HG02610 (cell line): ENCODE measurements at regions not wholly inside any gene's neighbourhood (a gene's known extent, or its start where the extent isn't known, plus 50 kb on each side); places are given as distances from the start of the nearest gene placed in this dataset.
"Not testable (repeated sequence)": the region's sequence is repeated elsewhere in the genome, so short reads cannot be mapped to it uniquely, and the experiment has no call there.

Source experiments
- ATAC-seq: cut with Tn5 transposase; IDR thresholded peaks from one replicate; pipeline ENCODE4 v1.9.1; 2021; ENCODE audit warnings: mild to moderate bottlenecking, moderate library complexity; ENCODE audit not compliant: unreplicated experiment

DNA sequence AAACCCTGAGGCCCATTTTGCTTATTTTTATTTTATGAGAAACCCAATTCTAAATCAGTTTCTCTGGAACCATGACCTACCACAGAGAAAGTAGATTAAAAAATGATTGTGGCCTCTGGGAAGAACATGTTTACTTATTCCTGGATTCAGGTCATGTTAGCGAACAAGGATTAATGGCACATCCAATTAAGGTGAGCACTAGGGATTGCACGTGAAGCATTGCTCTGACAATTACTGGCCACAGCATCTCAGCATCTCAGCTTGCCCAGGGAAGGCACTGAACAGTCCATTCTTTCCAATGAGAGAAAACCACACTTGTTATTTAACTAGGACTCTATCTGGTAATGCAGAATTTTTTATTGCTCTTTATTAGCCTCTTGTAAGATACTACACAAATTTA is 119.8 kb downstream of the ZNF330 start:
- no peak for ATAC-seq

DNA sequence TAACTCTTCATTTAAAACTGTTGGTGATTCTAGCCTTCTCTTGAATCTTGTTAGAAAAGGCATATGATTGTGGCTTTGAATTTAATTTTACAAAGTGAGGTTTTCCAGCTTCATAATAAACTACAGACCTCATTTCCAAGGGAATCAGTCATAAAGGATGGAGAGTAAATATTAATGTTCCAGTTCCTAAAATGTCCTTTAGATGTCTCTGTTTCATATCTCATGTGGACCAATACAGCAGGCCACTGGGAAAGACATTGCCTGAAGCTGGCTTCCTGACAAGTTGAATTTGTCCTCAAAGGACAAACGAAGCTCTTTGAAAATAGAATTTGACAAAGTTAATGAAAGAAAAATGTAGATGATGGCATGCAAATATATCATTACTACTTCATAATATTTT is 125.4 kb downstream of the ZNF330 start:
- ATAC-seq: no peak

DNA sequence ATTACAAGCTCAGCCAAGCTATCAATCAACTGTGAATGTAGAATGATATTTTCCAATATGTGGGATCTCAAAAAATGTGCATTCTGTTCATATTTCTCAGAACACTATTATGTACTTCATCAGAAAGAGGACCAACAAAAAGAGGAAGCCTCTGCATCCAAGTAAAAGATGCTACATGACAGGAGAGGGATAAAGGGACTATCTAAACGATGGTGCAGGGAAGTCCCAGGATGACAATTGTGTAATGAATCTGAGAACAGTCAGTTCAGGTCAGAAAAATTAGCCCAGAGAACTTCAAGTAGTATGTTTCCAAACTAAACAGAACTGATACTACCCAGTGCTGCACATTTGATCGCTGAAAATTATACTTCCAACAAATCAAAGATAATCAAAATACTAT is 127.0 kb downstream of the ZNF330 start:
- ATAC-seq: no peak

DNA sequence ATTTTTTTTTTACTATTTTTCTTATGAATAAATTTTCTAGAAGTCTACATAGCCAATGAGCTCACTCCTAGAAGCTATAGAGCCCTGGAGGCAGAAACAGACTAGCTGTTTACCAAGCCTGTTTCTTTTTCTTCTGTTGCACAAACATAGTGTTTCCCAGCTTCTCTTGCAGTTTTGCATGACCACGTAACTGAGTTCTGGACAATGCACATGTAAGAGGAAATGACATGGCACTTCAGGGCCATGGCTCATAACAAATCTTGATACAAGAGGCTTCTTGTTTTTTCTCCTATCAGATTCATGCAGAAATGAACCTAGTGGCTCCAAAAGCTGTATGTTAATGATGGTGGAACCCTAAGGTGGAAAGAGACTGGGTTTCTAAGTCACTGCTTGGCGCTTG is 127.4 kb downstream of the ZNF330 start:
- no peak for ATAC-seq

DNA sequence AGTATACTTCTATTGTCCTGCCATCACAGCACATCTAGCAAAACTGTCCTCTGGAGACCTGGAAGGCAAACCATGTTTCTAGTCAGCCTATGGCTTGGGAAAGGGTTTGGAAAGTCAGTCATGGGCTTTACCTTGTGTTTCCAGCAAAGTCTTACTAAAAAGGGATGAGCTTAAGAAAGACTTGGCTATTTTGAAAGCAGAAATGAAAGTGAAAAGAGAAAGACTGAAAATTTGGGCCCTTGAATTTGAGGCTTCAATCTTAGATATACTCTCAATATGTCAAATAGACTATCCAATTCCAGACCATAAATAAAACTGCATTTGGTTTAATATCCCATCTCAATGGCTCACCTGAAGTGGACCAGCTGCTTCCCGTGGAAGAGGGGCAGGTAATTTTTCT is 127.9 kb downstream of the ZNF330 start:
- no peak for ATAC-seq

DNA sequence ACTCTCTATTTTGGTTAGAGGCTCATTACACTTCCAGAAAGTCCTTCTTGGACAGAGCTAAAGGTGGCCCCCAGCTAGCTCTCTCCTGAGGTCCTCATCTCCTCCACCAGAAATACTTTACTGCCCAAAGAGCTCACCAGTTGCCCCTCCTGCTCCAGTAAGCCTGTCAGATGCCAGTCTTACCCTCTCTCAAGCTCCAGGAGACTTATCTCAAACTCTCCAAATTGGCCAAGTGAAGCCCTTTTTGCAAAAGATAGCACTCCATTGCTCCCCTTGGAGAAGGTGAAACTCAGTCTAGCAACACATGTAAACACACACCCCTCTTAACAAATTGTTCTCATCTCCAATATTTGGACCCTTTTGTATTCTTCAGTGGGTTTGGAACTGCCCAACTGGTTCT is 128.5 kb downstream of the ZNF330 start:
- no peak for ATAC-seq

DNA sequence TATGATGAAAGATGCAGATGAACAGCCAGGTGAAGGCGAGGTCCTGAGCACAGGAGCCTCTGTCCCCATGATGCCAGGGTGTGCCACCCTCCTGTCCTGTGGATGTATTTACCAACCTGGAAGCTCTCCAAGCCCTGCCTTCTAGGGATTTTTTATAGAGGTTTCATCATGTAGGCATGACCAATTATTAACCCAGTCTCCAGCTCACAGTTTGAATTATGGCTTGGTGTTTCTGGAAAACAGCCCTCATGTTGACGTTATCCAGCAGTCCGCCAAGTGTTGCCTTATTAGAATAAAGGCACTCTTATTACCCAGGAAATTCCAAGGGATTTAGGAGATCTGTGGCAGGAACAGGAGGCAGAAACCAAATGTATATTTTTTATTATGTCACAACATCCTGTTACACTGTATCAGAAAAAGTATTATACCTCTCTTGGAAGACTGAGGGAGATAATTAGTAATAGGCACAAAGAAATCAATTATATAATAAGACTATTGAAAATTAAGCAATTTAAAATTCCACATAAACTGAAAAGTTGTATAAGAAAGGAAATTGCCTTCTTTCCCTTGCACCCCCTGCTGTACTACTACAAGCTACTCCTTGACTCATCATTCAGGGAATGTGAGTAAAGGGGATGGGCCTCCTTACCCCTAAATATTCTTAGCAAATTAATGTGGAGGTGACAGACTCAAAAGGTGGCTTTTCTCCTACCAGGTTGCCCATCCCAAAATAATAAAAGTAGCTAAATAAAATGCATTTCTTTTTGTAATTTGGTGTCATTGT is 129.6 kb downstream of the ZNF330 start:
- ATAC-seq: no peak

DNA sequence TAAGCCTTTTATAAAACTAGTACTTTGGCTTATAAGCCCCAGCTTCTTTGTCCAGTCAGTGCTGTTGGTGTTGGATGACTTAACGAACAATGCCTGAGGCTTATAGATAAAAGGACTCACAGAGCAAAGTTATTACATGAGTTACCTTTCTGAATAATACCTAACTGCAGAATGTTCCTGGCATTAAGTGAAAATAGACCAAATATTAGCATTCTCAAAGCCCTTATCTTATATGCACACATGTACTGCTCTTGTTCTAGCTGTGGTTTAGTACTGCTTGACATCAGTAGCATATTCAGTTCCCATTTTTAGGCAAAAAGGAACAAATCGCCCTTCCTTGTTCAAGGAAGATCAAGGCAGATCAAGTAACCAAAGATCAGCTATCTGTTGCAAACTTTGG is 131.6 kb downstream of the ZNF330 start:
- ATAC-seq: no peak

DNA sequence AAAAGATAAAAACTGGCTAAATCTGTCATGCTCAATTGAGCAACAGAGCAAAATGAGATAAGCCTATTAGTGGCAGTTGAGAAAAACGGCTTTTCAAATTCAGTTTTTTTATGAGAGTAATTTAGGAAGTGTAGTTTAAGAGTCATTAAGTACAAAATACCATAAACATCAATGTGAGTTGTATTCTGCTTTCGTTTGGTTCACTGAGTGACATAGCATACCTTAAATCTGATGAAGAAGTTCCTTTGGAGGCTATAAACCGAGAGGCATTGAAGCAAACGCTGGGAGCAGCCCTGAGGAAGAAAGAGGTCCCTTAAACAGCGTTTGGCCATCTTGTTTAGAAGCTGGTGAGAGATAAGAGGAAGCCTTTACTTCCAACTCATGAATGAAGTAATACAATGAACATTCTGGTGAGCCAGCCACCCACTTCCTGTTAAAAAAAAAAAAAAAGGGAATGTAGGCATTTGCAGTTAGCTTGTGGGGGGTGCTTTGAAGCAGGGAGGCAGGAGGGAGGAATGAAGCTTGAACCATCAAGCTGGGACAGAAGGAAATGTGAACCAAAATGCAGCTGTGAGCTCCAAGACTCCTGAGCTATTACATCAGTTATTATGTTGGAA is 132.3 kb downstream of the ZNF330 start:
- ATAC-seq: no peak

DNA sequence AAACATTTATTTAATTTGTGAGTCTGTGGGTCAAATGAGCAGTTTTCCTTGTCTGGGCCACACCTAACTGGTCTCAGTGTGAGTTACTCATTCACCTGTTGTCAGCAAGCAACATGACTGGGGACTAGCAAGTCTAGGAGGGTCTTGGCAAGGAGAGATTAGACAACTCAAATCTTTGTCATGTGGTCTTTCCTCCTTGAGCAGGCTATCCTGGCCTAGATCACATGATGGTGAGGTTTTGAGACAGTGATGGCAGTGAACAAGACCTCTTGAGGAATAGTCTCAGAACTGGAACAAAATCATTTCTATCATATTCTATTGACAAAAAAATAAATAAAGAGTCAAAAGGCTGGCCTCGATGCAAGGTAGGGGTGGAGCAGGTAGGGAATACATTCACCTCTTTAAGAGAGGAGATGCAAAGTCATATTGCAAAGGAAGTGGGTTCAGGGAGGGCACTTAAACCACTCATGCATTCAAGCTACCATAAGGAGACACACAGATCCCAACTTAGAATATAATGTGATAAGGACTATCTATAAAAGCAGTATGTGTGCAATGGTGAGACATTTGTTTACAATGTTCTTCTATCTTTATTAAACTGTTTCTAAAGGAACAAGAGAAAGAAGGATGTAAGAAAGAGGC is 135.7 kb downstream of the ZNF330 start:
- ATAC-seq: no peak

DNA sequence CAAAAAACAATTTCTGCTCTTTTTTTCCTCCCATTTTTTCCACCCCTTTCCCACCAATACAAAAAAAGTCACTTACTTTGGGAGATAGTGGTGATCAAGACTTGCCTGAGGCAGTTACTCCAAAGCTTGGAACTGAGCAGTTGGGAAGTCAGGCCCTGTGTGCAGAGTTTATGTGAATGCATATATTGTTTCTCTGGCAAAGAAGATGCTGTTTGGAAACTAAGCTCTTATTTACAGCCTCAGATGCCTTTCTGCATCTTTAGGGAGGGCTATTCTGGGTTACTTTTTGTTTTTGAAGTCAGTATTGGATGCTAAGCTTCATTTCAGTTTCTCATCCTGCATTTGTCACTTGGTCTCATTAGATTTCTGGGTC is 136.3 kb downstream of the ZNF330 start:
- ATAC-seq: no peak

DNA sequence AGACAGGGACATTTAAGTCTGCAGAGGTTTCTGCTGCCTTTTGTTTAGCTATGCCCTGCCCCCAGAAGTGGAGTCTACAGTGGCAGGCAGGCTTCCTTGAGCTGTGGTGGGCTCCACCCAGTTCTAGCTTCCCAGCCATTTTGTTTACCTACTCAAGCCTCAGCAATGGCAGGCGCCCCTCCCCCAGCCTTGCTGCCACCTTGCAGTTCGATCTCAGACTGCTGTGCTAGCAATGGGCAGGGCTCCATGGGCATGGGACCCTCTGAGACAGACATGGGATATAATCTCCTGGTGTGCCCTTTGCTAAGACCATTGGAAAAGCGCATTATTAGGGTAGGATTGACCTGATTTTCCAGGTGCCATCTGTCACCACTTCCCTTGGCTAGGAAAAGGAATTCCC is 147.5 kb downstream of the ZNF330 start:
- not testable (repeated sequence) for ATAC-seq

DNA sequence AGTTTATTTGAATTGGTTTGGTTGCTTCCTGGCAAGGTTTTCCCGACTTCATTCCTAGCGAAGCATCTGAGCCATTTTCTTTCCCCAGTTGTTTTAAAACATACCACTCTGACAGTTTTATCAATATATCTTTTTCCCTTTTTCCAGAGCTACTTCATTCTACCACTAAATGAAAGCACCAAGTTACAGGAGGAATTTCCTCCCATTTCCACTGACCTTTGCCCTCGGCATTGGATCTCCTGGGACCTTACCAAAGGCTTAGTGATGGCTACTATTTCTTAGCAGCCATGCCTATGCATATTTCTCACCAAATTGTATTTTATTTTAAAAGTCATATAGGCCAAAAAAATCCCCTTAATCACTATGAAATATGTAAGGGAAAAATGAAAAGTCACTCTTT is 150.5 kb downstream of the ZNF330 start:
- ATAC-seq: no peak

DNA sequence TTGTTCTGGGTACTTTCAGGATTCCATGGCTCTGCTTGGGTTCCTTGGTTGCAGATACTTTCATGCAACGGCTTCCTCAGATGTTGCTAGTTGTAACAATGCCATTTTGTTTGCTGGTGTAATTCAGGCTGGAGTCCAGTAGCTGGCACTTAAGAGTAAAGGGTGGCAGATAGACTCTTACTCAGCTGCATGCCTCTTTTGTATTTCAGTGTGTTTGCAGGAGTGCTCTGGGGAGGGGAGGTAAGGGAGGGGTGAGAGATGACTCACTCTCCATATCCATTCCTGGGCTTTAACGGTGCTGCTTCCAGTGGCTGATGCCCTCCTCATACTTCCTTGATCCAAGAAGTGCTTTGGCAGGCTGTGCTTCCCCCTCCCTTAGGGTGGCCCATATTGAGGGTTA is 155.2 kb downstream of the ZNF330 start:
- no peak for ATAC-seq

DNA sequence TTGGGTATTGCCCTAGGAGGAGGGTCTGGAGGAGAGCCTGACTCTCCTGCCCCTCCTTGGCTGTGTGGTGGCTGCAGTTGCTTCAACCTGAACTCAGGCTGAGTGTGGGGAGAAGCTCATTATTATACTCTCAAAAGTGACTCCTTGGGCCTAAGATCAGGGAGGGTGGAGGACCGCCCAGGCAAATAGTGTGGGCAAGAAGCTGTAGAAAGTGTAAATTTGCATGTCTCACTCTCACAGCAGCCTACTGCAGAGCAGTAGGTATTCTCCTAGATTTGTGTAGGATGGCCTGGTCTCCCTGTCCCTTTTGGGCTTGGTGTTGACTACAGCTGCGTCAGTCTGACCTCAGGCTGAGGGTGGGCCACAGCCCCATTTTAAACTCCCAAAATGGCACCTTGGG is 156.1 kb downstream of the ZNF330 start:
- ATAC-seq: peak; percentile 70

DNA sequence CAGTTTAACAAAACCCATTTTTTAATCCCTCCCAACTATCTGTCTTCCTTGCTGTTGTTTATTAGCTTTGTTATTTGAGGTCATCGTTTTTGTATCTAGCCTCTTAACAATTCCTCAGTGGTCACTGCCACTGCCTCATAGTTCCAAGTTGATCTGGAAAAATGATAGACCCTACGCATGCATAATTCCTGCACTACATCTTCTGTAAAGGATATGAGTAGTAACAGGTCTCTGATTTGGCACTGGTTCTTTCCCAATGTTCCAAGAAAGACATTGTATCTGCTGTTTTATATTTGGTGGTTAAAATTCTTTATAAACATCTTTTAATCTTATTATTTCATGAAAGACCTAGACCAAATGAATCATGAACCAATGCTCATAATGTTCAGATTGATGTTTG is 166.6 kb downstream of the ZNF330 start:
- ATAC-seq: no peak

DNA sequence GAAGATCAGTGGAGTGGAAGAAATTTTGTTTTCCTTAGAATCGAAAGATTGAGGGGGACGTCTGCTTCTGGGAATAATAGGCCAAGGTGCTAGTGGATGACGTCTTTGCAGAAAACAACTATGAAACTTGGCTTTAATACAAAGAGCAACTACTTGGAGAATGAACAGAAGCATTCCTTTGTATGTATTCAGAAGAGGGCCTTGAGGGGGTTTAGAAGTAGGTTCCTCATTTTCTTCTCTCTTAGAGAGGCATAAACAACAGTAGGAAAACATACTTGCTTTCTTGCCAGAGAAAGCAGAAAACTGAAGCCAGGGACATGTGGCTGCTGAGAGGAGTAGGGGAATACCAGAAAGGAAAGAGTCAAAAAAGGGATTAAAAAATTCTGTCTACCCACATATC is 167.8 kb downstream of the ZNF330 start:
- ATAC-seq: no peak

DNA sequence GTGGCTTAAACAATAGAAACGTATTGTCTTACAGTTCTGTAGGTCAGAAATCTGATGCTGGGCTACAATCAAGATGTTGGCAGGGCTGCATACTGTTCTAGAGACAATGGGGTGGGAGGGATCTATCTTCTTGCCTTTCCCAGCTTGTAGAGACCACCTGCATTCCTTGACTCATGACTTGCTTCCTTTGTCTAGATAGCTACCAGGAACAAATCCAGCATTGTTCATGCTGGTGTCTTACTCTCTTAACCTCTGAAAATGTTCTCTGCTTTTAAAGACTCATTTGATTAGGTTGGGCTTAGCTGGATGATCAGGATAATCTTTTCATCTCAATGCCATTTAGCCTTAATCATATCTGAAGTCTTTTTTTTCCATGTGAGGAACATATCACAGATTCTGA is 169.0 kb downstream of the ZNF330 start:
- ATAC-seq: no peak

DNA sequence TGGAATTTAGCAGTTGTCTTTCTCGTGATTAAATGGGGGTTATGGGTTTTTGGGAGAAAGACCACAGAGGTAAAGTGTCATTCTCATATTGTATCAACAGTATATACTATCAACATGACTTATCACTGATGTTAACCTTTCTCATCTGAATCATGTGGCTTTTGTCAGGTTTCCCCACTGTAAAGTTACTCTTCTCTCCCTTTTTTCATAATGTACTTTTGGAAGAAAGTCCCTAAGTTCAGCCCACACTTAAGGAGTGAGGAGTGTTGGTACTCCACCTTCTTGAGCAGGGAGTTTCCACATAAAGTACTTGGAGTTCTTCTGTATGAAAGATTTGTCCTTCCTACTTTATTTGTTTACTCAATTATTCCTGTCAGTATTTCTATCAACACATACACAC is 169.9 kb downstream of the ZNF330 start:
- peak; percentile 72 for ATAC-seq

DNA sequence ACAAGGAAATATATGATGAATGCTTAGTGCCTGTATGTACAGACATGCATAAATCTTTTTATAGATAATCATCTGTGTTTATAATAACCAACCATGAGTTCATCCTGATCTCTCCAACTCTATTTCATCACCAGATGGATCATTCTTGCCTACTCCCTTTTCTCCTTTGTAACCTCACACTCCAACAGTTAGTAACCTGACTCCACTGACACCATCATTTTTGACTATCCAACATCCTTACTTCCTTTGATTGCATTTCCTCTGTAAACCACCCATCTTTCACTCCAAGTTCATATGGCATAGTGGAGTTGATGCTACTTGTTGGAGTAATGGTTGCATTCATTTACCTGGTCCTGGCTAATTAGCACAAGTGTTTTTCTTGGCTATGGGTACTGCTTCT is 170.6 kb downstream of the ZNF330 start:
- ATAC-seq: no peak

DNA sequence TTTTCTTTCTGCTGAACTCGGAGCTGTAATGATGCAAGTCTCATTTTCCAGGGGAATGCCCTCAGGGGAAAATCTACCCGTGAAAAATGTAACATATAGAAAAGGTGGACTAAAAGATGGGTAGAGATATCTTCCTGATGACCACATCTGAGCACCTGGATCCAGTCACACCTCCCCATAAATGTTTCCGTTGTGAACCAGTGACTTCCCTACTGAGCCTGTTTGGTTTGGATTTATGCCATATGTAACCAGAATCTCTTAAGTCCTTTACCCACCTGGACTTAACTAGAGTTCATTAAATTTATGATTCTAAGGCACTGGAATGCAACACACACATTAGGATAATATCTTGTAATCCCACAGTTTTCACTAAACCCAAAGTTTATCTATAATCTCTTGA is 171.1 kb downstream of the ZNF330 start:
- ATAC-seq: no peak

DNA sequence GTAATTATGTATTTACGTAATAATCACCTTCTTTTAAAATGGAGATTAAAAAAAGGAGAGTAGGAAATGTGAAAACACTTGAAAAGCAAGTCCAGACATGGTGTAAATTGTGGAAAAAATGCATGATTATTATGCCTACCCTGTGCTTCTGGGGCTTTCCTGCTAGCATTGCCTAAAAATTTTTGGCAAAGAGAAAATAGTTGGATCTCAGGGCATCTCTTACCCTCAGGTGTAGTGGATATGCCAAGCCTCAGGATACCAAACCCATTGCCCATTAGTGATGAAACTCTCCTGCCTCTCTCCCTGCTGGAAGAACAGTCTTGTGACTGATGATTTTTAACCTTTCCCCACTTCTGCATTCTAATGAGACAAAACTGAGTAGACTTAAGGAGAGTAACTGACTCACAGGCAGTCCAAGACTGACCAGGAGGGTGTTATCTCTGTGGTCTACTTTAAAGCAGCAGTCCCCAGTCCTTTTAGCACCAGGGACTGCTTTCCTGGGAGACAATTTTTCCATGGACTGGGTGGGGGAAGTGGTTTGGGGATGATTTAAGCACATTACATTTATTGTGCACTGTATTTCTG is 174.6 kb downstream of the ZNF330 start:
- ATAC-seq: no peak
